IMR-90 (cell line): ENCODE measurements at regions not wholly inside any gene's neighbourhood (a gene's known extent, or its start where the extent isn't known, plus 50 kb on each side); places are given as distances from the start of the nearest gene placed in this dataset.

Experiments
- ATAC-seq: fragments of 200-7000 bp; cut with Tn5 transposase; 2 replicates; pipeline ENCODE4 v1.9.1; 2020; ENCODE audit warnings: low read depth, mild to moderate bottlenecking, moderate library complexity
- BruUV-seq: library from RNA; stranded (reverse); fragments of 400-500 nt; replicated peaks from 2 replicates; lab custom pipeline; 2021; lab: Mats Ljungman, UMichigan
- CTCF ChIA-PET: fragments of 300-600 bp; formaldehyde crosslinking; extraction: SDS; loops from one replicate; lab custom pipeline; 2021; ENCODE audit warnings: antibody characterized with exemption; lab: Yijun Ruan, JAX
- POLR2A ChIA-PET: fragments of 300-600 bp; sonication (Branson Sonifier 250); formaldehyde crosslinking; loops from one replicate; lab custom pipeline; 2022; ENCODE audit warnings: antibody characterized with exemption; ENCODE audit not compliant: unreplicated experiment; lab: Charles Lee
- DNase-seq: peaks from one replicate; pipeline ENCODE4 v3.0.0; 2013
- H2AFZ ChIP-seq: replicated peaks from 2 replicates; pipeline ENCODE3; 2013; ENCODE audit warnings: low read length, mild to moderate bottlenecking; ENCODE audit not compliant: poor library complexity
- H2AK5ac ChIP-seq: 2 replicates; pipeline ENCODE4 v1.6.1; 2013; ENCODE audit warnings: low read depth, low read length, inconsistent platforms
- H2AK9ac ChIP-seq: replicated peaks from 2 replicates; pipeline ENCODE3; 2013; ENCODE audit warnings: mild to moderate bottlenecking, low read depth, low read length, moderate library complexity; ENCODE audit not compliant: poor library complexity
- H2BK120ac ChIP-seq: 2 replicates; pipeline ENCODE4 v1.6.1; 2013; ENCODE audit warnings: low read depth, low read length, inconsistent platforms
- H2BK15ac ChIP-seq: 3 replicates; pipeline ENCODE4 v1.6.1; 2013; ENCODE audit warnings: low read depth, low read length, inconsistent platforms
- H2BK20ac ChIP-seq: 2 replicates; pipeline ENCODE4 v1.6.1; 2013; ENCODE audit warnings: low read depth, mild to moderate bottlenecking, inconsistent platforms, low read length, moderate library complexity
- H2BK5ac ChIP-seq: 2 replicates; pipeline ENCODE4 v1.6.1; 2013; ENCODE audit warnings: mild to moderate bottlenecking, low read depth, low read length, inconsistent platforms; ENCODE audit not compliant: poor library complexity, severe bottlenecking
- H3K14ac ChIP-seq: replicated peaks from 2 replicates; pipeline ENCODE4 v1.6.1; 2013; ENCODE audit warnings: low read depth, low read length, inconsistent platforms
- H3K18ac ChIP-seq: 2 replicates; pipeline ENCODE4 v1.6.1; 2013; ENCODE audit warnings: low read depth, low read length, control low read depth
- H3K23ac ChIP-seq: 2 replicates; pipeline ENCODE4 v1.6.1; 2013; ENCODE audit warnings: low read depth, low read length, inconsistent platforms
- H3K27ac ChIP-seq: 2 replicates; pipeline ENCODE4 v1.5.1; 2013; ENCODE audit warnings: mild to moderate bottlenecking, control low read depth, low read length; ENCODE audit not compliant: insufficient read depth
- H3K27me3 ChIP-seq: 2 replicates; pipeline ENCODE4 v1.6.1; 2013; ENCODE audit warnings: low read length; ENCODE audit not compliant: control insufficient read depth, insufficient read depth
- H3K36me3 ChIP-seq: 2 replicates; pipeline ENCODE4 v1.6.1; 2013; ENCODE audit warnings: low read length, mixed read lengths; ENCODE audit not compliant: control insufficient read depth, insufficient read depth
- H3K4ac ChIP-seq: 2 replicates; pipeline ENCODE4 v1.6.1; 2013; ENCODE audit warnings: low read depth, low read length, inconsistent platforms
- H3K4me1 ChIP-seq: 2 replicates; pipeline ENCODE4 v1.6.1; 2013; ENCODE audit warnings: low read length, mixed read lengths; ENCODE audit not compliant: control insufficient read depth, insufficient read depth
- H3K4me2 ChIP-seq: 2 replicates; pipeline ENCODE4 v1.6.1; 2013; ENCODE audit warnings: low read depth, mild to moderate bottlenecking, control low read depth, low read length, moderate library complexity
- H3K4me3 ChIP-seq: 2 replicates; pipeline ENCODE4 v1.5.1; 2013; ENCODE audit warnings: low read depth, mild to moderate bottlenecking, control low read depth, low read length, moderate library complexity; ENCODE audit not compliant: insufficient read depth
- H3K56ac ChIP-seq: 2 replicates; pipeline ENCODE4 v1.6.1; 2013; ENCODE audit warnings: low read length, inconsistent platforms; ENCODE audit not compliant: insufficient read depth; ENCODE audit errors: extremely low read depth
- H3K79me1 ChIP-seq, 2 experiments: 2 replicates each; pipeline ENCODE4 v1.6.1; 2013; ENCODE audit warnings: low read length in 2 of 2, inconsistent platforms in 1 of 2, low read depth in 1 of 2
- H3K9ac ChIP-seq: 2 replicates; pipeline ENCODE4 v1.6.1; 2013; ENCODE audit warnings: low read depth, low read length, control low read depth
- H3K9me1 ChIP-seq: 2 replicates; pipeline ENCODE4 v1.6.1; 2013; ENCODE audit warnings: low read length, inconsistent platforms; ENCODE audit not compliant: insufficient read depth
- H3K9me3 ChIP-seq: 2 replicates; pipeline ENCODE4 v1.6.1; 2013; ENCODE audit warnings: low read length; ENCODE audit not compliant: control insufficient read depth, insufficient read depth
- H4K20me1 ChIP-seq: 2 replicates; pipeline ENCODE4 v1.6.1; 2013; ENCODE audit warnings: low read length, inconsistent platforms; ENCODE audit not compliant: insufficient read depth
- H4K5ac ChIP-seq: 2 replicates; pipeline ENCODE4 v1.6.1; 2013; ENCODE audit warnings: mild to moderate bottlenecking, low read depth, low read length, control low read depth
- H4K8ac ChIP-seq, 2 experiments: 2 replicates each; pipeline ENCODE4 v1.6.1; 2013; ENCODE audit warnings: low read depth in 2 of 2, low read length in 2 of 2, control low read depth in 1 of 2, inconsistent platforms in 1 of 2
- H4K91ac ChIP-seq: 2 replicates; pipeline ENCODE4 v1.6.1; 2013; ENCODE audit warnings: low read depth, low read length, inconsistent platforms; ENCODE audit not compliant: insufficient read depth
- BHLHE40 ChIP-seq: fragments of 150-350 bp; IDR thresholded peaks from 2 replicates; pipeline ENCODE4 v1.6.1; 2016; ENCODE audit warnings: mild to moderate bottlenecking, low read depth, low read length
- CHD1 ChIP-seq: IDR thresholded peaks from 2 replicates; pipeline ENCODE4 v1.6.1; 2012; ENCODE audit warnings: low read depth, low read length, improper control_type of control experiment
- MAFK ChIP-seq: IDR thresholded peaks from 2 replicates; pipeline ENCODE4 v1.6.1; 2012; ENCODE audit warnings: low read depth, low read length, improper control_type of control experiment
- NFE2L2 ChIP-seq: fragments of 150-350 bp; IDR thresholded peaks from 2 replicates; pipeline ENCODE4 v1.6.1; 2016; ENCODE audit warnings: low read depth, mild to moderate bottlenecking, low read length
- USF2 ChIP-seq: fragments of 150-350 bp; IDR thresholded peaks from 2 replicates; pipeline ENCODE4 v1.6.1; 2017; ENCODE audit warnings: mild to moderate bottlenecking, antibody characterized with exemption, low read length, low read depth
- WGBS, 2 experiments: methylation state at CpG; one replicate each; pipeline versions ENCODE4 v1.1.5 to v1.1.7; 2013; ENCODE audit warnings: missing lambda C conversion rate in 2 of 2; ENCODE audit not compliant: insufficient read length in 1 of 2; ENCODE audit errors: extremely low coverage in 2 of 2; 5-methylcytosine and 5-hydroxymethylcytosine counted together
- dilution Hi-C: fragments of 300-500 bp; cut with HindIII; formaldehyde crosslinking; loops from one replicate; pipeline ENCODE4 v1.14.3; 2018; ENCODE audit warnings: low sequenced_read_pairs; ENCODE audit not compliant: unreplicated experiment
- in situ Hi-C: fragments of 300-500 bp; cut with MboI; formaldehyde crosslinking; loops from 3 replicates; pipeline ENCODE4 v1.14.3; 2019; ENCODE audit warnings: low sequenced_read_pairs, inconsistent platforms, mixed read lengths
- intact Hi-C: fragments of 100-400 bp; cut with micrococcal nuclease; formaldehyde crosslinking; loops from 2 replicates; pipeline ENCODE4 v1.10.0; 2022

GRCh38 chr4:19400820-19401219 lies 850.9 kb upstream of the SLIT2 start:
- Histone ChIP-seq H3K36me3 (no peaks in the 10 kb centered on the region), H4K20me1 (no peaks in the 10 kb centered on the region), H3K56ac (no peak overlapping the region), H3K4me2 (no peak overlapping the region), H3K79me1 (no peaks in the 10 kb centered on the region), H2AFZ (no peak overlapping the region), H2BK20ac (no peak overlapping the region), H2BK15ac (peak overlapping the region; percentile 70; the same call in 1 of the 3 replicates), H3K9me3 (no peaks in the 10 kb centered on the region), H2BK120ac (no peak overlapping the region; the same call in 1 of the 2 replicates), H3K4me3 (no peak overlapping the region), H4K91ac (no peak overlapping the region), H3K27me3 (no peaks in the 10 kb centered on the region), H3K9me1 (no peaks in the 10 kb centered on the region), H3K4me1 (no peaks in the 10 kb centered on the region), H2AK9ac (no peak overlapping the region), H3K27ac (no peak overlapping the region), H3K18ac (no peak overlapping the region), H3K23ac (no peak overlapping the region), H2BK5ac (no peak overlapping the region), H3K9ac (no peak overlapping the region), H4K5ac (no peak overlapping the region), H3K14ac (no peak overlapping the region), H4K8ac (no peak overlapping the region), H3K4ac (no peak overlapping the region), H2AK5ac (no peak overlapping the region)
- CTCF ChIA-PET = interaction anchor here (0.7 kb wide), 1 partner anchor 38 kb away, joined by 5 read pairs; no protein-coding TSS in a partner anchor
- BruUV-seq = no TSS peak
- no CpG with 5 or more reads among the region's 1 CpG for WGBS, 2 experiments
- intact Hi-C loops (no loop called here), dilution Hi-C loops (no loop called here), in situ Hi-C loops (no loop called here)
- ATAC-seq = no peak
- TF ChIP-seq BHLHE40 (no peak), CHD1 (no peak), MAFK (no peak), USF2 (no peak), NFE2L2 (no peak)
- POLR2A ChIA-PET = no interaction called here
- DNase-seq = no peak
